BJ (cell line): ENCODE measurements at regions not wholly inside any gene's neighbourhood (a gene's known extent, or its start where the extent isn't known, plus 50 kb on each side); places are given as distances from the start of the nearest gene placed in this dataset.

Source experiments
- CTCF ChIA-PET: fragments of 350-600 bp; formaldehyde crosslinking; extraction: SDS; loops from one replicate; lab custom pipeline; 2021; ENCODE audit warnings: antibody characterized with exemption, inconsistent platforms; lab: Yijun Ruan, JAX
- POLR2A ChIA-PET: fragments of 300-600 bp; sonication (Branson Sonifier 250); formaldehyde crosslinking; extraction: SDS; loops from one replicate; lab custom pipeline; 2021; ENCODE audit warnings: antibody characterized with exemption; lab: Charles Lee
- DNase-seq: peaks from one replicate; pipeline ENCODE4 v3.0.0-alpha.2; 2011; ENCODE audit warnings: low read depth
- H3K27me3 ChIP-seq: 2 replicates; pipeline ENCODE4 v1.6.0; 2011; ENCODE audit warnings: low read length; ENCODE audit not compliant: control insufficient read depth, insufficient read depth
- H3K36me3 ChIP-seq: 2 replicates; pipeline ENCODE4 v1.5.1; 2011; ENCODE audit warnings: low read length; ENCODE audit not compliant: control insufficient read depth, insufficient read depth
- H3K4me3 ChIP-seq: 2 replicates; pipeline ENCODE4 v1.5.1; 2011; ENCODE audit warnings: low read depth, mild to moderate bottlenecking, control low read depth, low read length
- CTCF ChIP-seq: IDR thresholded peaks from 2 replicates; pipeline ENCODE4 v1.5.1; 2011; ENCODE audit warnings: low read depth, mild to moderate bottlenecking, control low read depth, inconsistent platforms, low read length, moderate library complexity; ENCODE audit not compliant: insufficient read depth

- H3K4me3 ChIP-seq: no peak overlapping the region
- ChIA-PET CTCF (no interaction called here), POLR2A (no interaction called here)
- no peak for DNase-seq
- TF ChIP-seq CTCF: no peak
- no peaks in the 10 kb centered on the region for H3K36me3 ChIP-seq
- H3K27me3 ChIP-seq: no peaks in the 10 kb centered on the region
Observed at GRCh38 chr7:115198143-115198542, 276.2 kb downstream of the MDFIC start.

DNA sequence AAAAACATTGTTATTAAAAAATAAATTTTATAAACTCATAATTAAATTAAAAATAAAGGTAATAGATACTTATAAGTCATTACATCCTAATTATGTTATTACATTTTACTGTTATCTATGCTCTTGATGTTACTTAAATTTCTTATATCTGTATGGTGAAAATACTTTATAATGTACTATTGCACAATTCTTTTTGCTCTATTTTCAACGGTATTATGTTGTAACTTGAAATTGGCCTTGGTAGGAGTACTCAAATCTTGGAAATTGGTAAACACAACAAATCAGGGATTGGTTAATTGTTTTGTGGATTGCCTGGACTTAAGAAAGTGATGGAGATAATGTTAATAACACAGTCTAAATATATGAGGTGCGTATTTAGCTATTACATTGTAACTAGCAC lies 273.3 kb downstream of the MDFIC start:
- POLR2A ChIA-PET: no interaction called here
- H3K4me3 ChIP-seq: no peak overlapping the region
- no peak for DNase-seq
- no peak for TF ChIP-seq CTCF
- H3K36me3 ChIP-seq: no peaks in the 10 kb centered on the region
- CTCF ChIA-PET: no interaction called here
- H3K27me3 ChIP-seq: no peaks in the 10 kb centered on the region

GRCh38 chr7:115191526-115191925 lies 269.6 kb downstream of the MDFIC start:
- no peak for DNase-seq
- POLR2A ChIA-PET: no interaction called here
- no peak for TF ChIP-seq CTCF
- Histone ChIP-seq H3K27me3 (no peaks in the 10 kb centered on the region), H3K4me3 (no peak overlapping the region), H3K36me3 (no peaks in the 10 kb centered on the region)
- CTCF ChIA-PET: no interaction called here

DNA sequence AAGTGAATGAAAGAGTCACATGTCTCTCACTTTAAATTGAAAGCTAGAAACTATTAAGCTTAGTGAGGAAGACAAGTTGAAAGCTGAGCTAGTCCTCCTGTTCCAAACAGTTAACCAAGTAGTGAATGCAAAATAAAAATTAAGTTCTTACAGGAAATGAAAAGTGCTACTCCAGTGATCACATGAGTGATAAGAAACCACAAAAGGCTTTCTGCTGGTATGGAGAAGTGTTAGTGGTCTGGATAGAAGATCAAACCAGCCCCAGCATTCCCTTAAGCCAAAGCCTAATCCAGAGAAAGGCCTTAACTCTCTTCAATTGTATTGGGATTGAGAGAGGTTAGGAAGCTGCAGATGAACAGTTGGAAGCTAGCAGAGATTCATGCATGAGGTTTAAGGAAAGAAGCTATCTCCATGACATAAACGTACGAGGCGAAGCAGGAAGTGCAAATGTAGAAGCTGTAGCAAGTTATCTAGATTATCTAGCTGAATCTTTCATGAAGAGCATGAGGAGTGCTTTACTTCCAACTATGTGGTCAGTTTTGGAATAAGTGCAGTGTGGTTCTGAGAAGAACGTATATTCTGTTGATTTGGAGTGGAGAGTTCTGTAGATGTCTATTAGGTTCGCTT lies 261.6 kb downstream of the MDFIC start:
- TF ChIP-seq CTCF: no peak
- no peak overlapping the region for H3K4me3 ChIP-seq
- ChIA-PET CTCF (no interaction called here), POLR2A (no interaction called here)
- H3K36me3 ChIP-seq: no peaks in the 10 kb centered on the region
- no peaks in the 10 kb centered on the region for H3K27me3 ChIP-seq
- no peak for DNase-seq

GRCh38 chr7:115178835-115179234 lies 256.9 kb downstream of the MDFIC start:
- POLR2A ChIA-PET: no interaction called here
- CTCF ChIA-PET: interaction anchor here (0.5 kb wide), 1 partner anchor 487 kb away, joined by 4 read pairs; no protein-coding TSS in a partner anchor
- Histone ChIP-seq H3K36me3 (no peaks in the 10 kb centered on the region), H3K27me3 (no peaks in the 10 kb centered on the region), H3K4me3 (no peak overlapping the region)
- no peak for TF ChIP-seq CTCF
- DNase-seq: no peak
